ENCODE measurements at regions not wholly inside any gene's neighbourhood (a gene's known extent, or its start where the extent isn't known, plus 50 kb on each side); places are given as distances from the start of the nearest gene placed in this dataset.

DNA sequence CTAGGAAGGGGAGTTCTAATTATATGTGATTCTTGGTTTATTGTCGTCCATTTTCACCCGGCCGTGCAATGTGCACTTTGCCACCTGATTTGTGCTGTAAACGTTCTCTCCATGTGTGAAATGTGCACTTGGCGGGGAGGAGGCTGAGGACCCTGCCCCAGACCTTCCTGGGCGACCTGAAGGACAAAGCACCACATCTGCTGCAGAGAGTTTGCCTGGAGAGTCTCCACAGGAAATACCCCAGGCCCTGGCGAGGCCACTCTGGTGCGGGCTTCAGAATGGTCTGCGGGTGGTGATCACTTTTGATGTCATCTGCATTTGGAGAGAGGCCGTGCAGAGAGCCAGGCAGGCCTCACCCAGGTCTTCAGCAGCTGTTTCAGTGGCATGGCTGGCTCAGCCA is 224.7 kb downstream of the BRD1 start:
- H3K36me3 ChIP-seq: peaks cover 0 to 4% of the 10 kb centered on the region in 2 donors
- intact Hi-C loops (cut with DNase I): no loop called here
- no peaks in the 10 kb centered on the region for H3K4me1 ChIP-seq
- no peak overlapping the region for H3K27ac ChIP-seq
- ATAC-seq: no peak
- peaks cover 0 to 30% of the 10 kb centered on the region in 2 donors for H3K9me3 ChIP-seq
- H3K4me3 ChIP-seq: no peak overlapping the region
- peak in 1 of 4 donors; percentile 22 for DNase-seq
- H3K27me3 ChIP-seq: no peaks in the 10 kb centered on the region
- TF ChIP-seq, protein P1, sequence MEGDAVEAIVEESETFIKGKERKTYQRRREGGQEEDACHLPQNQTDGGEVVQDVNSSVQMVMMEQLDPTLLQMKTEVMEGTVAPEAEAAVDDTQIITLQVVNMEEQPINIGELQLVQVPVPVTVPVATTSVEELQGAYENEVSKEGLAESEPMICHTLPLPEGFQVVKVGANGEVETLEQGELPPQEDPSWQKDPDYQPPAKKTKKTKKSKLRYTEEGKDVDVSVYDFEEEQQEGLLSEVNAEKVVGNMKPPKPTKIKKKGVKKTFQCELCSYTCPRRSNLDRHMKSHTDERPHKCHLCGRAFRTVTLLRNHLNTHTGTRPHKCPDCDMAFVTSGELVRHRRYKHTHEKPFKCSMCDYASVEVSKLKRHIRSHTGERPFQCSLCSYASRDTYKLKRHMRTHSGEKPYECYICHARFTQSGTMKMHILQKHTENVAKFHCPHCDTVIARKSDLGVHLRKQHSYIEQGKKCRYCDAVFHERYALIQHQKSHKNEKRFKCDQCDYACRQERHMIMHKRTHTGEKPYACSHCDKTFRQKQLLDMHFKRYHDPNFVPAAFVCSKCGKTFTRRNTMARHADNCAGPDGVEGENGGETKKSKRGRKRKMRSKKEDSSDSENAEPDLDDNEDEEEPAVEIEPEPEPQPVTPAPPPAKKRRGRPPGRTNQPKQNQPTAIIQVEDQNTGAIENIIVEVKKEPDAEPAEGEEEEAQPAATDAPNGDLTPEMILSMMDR (IDR thresholded peaks at IDR 0.05): no peak

DNA sequence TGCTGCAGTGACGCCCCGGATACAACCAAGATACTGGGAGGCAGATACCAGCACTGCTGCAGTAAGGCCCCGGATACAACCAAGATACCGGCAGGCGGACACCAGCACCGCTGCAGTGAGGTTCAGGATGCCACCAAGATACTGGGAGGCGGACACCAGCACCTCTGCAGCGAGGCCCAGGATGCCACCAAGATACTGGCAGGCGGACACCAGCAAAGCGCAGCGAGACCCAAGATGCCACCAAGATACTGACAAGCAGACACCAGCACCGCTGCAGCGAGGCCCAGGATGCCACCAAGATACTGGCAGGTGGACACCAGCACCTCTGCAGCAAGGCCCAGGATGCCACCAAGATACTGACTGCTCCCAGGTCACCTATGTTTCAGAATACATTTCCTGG is 225.2 kb downstream of the BRD1 start:
- no peak for ATAC-seq
- H3K4me3 ChIP-seq: no peak overlapping the region

DNA sequence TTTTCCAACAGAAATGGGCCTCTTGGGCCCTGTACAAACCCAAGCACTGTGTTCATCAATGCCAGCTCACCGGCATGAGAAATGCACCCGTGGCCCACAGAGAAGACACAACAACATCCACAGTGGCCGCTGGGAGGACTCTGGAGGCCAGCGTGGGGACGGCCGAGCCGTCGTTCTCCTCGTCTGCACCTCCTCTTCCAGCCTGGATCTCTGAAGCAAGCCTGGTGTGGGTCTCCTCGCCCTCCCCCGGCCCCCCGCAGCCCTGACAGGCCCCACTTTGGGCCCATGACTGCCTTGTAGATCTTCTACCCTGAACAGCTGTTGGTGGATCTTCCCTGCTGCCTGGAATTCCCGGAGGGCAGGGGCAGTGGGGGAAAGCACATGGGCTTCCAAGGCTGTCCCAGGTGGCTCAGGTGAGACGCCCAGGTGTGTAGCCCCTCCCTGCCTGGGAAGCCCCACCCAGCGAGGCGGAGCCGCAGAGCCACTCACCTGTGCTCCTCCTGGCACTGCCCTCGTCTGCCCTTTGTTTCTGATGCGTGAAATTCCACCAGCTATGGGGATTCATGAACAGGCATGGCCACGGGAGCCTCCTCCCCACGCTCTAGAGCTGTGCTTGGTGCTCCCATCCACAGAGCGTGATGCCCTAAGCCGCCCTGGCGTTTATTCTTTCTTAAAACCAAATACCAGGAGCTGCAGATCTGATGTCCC is 225.9 kb downstream of the BRD1 start:
- Histone ChIP-seq H3K4me1 (no peaks in the 10 kb centered on the region), H3K27ac (no peak overlapping the region), H3K36me3 (no peaks in the 10 kb centered on the region), H3K9me3 (peaks cover 0 to 28% of the 10 kb centered on the region in 2 donors), H3K4me3 (no peak overlapping the region), H3K27me3 (no peaks in the 10 kb centered on the region)
- ATAC-seq (no peak), DNase-seq (peak in 1 of 4 donors; percentile 74)
- TF ChIP-seq, protein P1 (IDR thresholded peaks at IDR 0.05): no peak
- intact Hi-C loops (cut with DNase I): no loop called here

More for the DNA sequence above, 225.2 kb downstream of the BRD1 start:
- Histone ChIP-seq H3K9me3 (peaks cover 0 to 28% of the 10 kb centered on the region in 2 donors), H3K27ac (no peak overlapping the region), H3K27me3 (no peaks in the 10 kb centered on the region), H3K36me3 (no peaks in the 10 kb centered on the region), H3K4me1 (no peaks in the 10 kb centered on the region)
- intact Hi-C loops (cut with DNase I): no loop called here
- TF ChIP-seq, protein P1 (IDR thresholded peaks at IDR 0.05): no peak
- peak in 1 of 4 donors; percentile 44 for DNase-seq

DNA sequence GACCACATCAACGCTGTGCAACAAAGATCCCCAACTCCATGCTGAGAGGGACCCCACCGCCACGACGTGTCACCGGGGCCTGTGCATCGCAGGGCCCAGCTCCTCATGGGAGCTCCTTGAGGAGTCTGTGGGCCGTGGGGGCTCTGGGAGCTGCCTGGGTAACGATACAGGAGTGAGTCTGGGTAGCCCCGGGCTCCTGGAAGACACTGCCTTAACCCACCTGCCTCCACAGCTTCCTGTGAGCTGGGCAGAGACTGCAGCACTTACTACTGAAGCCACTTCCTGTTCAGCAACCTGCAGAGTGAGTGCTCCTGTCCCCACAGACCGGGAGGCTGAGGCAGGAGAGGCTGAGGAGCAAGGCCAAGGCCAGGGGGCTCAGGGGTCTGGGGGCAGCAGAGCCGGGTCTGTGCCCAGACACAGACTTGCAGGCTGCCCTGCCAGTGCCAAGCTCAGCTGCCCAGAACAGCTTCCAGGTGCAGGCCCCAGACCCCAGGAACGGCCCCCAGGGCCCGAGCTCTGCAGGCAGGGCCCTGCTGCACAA is 226.7 kb downstream of the BRD1 start:
- no peaks in the 10 kb centered on the region for H3K4me1 ChIP-seq
- H3K27ac ChIP-seq: no peak overlapping the region
- H3K36me3 ChIP-seq: no peaks in the 10 kb centered on the region
- H3K27me3 ChIP-seq: no peaks in the 10 kb centered on the region
- ATAC-seq: no peak
- peak in 2 of 4 donors; percentile 22 to 73 for DNase-seq
- H3K4me3 ChIP-seq: no peak overlapping the region
- TF ChIP-seq, protein P1 (IDR thresholded peaks at IDR 0.05): no peak
- H3K9me3 ChIP-seq: peaks cover 0 to 23% of the 10 kb centered on the region in 2 donors
- intact Hi-C loops (cut with DNase I): no loop called here

DNA sequence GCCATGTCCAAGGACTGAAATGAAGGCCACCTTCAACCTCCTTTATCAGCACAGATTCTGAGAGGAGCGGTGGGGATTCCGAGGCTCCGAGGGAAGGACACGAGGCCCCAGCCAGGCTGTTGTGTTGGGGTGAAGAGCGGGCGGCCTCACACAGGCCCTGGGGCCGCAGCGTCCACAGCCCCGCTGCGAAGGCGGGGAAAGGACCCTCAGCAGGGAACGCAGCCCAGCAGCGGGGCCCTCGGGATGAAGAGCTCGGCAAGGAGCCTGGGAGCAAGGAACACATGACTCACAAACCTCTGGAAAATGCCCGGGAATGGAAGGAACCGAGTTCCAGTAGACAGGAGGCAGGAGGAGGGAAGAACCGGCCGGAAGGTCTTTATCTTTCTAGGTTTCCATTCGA is 227.2 kb downstream of the BRD1 start:
- no peaks in the 10 kb centered on the region for H3K36me3 ChIP-seq
- intact Hi-C loops (cut with DNase I): no loop called here
- no peaks in the 10 kb centered on the region for H3K4me1 ChIP-seq
- no peaks in the 10 kb centered on the region for H3K27me3 ChIP-seq
- peak in 1 of 4 donors; percentile 50 for DNase-seq
- peaks cover 0 to 18% of the 10 kb centered on the region in 2 donors for H3K9me3 ChIP-seq
- no peak for ATAC-seq
- H3K27ac ChIP-seq: no peak overlapping the region
- TF ChIP-seq, protein P1 (IDR thresholded peaks at IDR 0.05): no peak
- H3K4me3 ChIP-seq: no peak overlapping the region

All from left lung (tissue), 4 donors.